Endodermal cell (in vitro differentiated cells): ENCODE measurements at regions not wholly inside any gene's neighbourhood (a gene's known extent, or its start where the extent isn't known, plus 50 kb on each side); places are given as distances from the start of the nearest gene placed in this dataset.

Experiments used
- DNase-seq: peaks from one replicate; pipeline ENCODE4 v3.0.0-alpha.2; 2017
- H3K27ac ChIP-seq: 2 replicates; pipeline ENCODE4 v1.5.1; 2013; ENCODE audit warnings: mild to moderate bottlenecking, low read depth, low read length, moderate library complexity
- H3K27me3 ChIP-seq: 2 replicates; pipeline ENCODE4 v1.6.1; 2013; ENCODE audit warnings: mild to moderate bottlenecking, low read length, moderate library complexity; ENCODE audit not compliant: insufficient read depth, control insufficient read depth, poor library complexity, severe bottlenecking
- H3K36me3 ChIP-seq: 2 replicates; pipeline ENCODE4 v1.7.0; 2013; ENCODE audit warnings: mild to moderate bottlenecking, low read length, moderate library complexity; ENCODE audit not compliant: control insufficient read depth, insufficient read depth
- H3K4me1 ChIP-seq: one replicate; pipeline ENCODE4 v1.7.0; 2013; ENCODE audit warnings: low read length; ENCODE audit not compliant: control insufficient read depth, insufficient read depth
- H3K4me3 ChIP-seq: 2 replicates; pipeline ENCODE4 v1.5.1; 2013; ENCODE audit warnings: mild to moderate bottlenecking, low read length, moderate library complexity
- H3K9ac ChIP-seq: 2 replicates; pipeline ENCODE4 v1.6.1; 2013; ENCODE audit warnings: mild to moderate bottlenecking, low read length, moderate library complexity; ENCODE audit not compliant: poor library complexity, severe bottlenecking; ENCODE audit errors: extremely low read depth
- H3K9me3 ChIP-seq: 2 replicates; pipeline ENCODE4 v1.6.1; 2013; ENCODE audit warnings: mild to moderate bottlenecking, low read length, moderate library complexity; ENCODE audit not compliant: control insufficient read depth
- H3K27ac Mint-ChIP-seq: 2 replicates; pipeline ENCODE4 v1.8.0; 2020; ENCODE audit warnings: mixed read lengths
- H3K27me3 Mint-ChIP-seq: 2 replicates; pipeline ENCODE4 v1.8.0; 2021; ENCODE audit warnings: mild to moderate bottlenecking, mixed read lengths; ENCODE audit not compliant: insufficient read depth
- H3K36me3 Mint-ChIP-seq: 2 replicates; pipeline ENCODE4 v1.8.0; 2020; ENCODE audit warnings: low read depth, mixed read lengths
- H3K4me1 Mint-ChIP-seq: 2 replicates; pipeline ENCODE4 v1.8.0; 2020; ENCODE audit warnings: mixed read lengths
- H3K4me3 Mint-ChIP-seq: 2 replicates; pipeline ENCODE4 v1.8.0; 2020; ENCODE audit warnings: mild to moderate bottlenecking, moderate library complexity, mixed read lengths
- H3K9me3 Mint-ChIP-seq: 2 replicates; pipeline ENCODE4 v1.8.0; 2020; ENCODE audit warnings: mild to moderate bottlenecking, mixed read lengths
- WGBS, 2 experiments: methylation state at CpG; one replicate each; pipeline versions ENCODE4 v1.1.5 to v1.1.7; 2013; ENCODE audit warnings: missing lambda C conversion rate in 2 of 2, mixed read lengths in 1 of 2; ENCODE audit not compliant: insufficient coverage in 1 of 2, insufficient read length in 1 of 2; 5-methylcytosine and 5-hydroxymethylcytosine counted together
- TF ChIP-seq, protein P1 (sequence below): fragments of 200-600 bp; sonication (generic); conservative IDR thresholded peaks from 2 replicates; pipeline ENCODE4 v1.5.0; 2021; ENCODE audit warnings: antibody characterized with exemption, mild to moderate bottlenecking

DNA sequence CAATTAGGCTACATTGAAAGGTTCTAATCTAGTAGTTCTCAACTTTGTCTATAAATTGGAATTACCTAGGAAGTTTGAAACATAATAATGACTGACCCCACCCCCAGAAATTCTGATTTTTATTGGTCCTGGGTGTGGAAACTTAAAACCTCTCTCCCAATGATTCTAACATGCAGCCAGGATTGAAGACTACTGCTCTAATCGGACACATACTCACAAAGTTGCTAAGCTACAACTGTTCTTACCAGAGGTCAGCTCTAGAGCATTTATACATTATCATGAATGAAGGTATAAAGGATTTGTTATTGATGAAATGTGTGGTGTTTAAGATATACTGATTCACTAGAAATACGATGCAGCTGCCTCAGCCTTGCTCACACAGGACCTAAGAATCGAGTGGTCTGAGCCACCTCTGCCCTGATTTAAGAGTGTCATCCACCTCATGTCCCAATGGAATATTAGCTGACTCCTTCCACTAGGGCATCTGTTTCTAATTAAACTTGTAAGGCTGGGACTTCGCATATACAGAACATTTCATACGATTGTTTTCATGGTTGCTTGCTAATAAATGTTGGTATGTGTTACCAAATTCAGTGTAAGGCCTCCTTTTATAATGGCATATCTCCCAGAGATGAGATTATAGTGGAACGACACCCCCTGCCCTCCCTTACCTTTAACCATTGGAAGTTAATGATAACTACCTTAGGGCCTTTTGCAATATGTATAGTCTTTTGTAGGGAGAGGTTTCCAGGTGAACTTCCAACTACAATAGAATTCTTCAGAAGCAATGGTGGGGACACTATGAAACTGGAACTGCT, 410.8 kb upstream of the PDE3A start:
- Mint-ChIP-seq H3K36me3 (no peaks in the 10 kb centered on the region), H3K9me3 (no peaks in the 10 kb centered on the region), H3K27ac (no peak overlapping the region), H3K4me1 (no peaks in the 10 kb centered on the region), H3K27me3 (peaks cover 4% of the 10 kb centered on the region), H3K4me3 (no peak overlapping the region)
- TF ChIP-seq, protein P1, sequence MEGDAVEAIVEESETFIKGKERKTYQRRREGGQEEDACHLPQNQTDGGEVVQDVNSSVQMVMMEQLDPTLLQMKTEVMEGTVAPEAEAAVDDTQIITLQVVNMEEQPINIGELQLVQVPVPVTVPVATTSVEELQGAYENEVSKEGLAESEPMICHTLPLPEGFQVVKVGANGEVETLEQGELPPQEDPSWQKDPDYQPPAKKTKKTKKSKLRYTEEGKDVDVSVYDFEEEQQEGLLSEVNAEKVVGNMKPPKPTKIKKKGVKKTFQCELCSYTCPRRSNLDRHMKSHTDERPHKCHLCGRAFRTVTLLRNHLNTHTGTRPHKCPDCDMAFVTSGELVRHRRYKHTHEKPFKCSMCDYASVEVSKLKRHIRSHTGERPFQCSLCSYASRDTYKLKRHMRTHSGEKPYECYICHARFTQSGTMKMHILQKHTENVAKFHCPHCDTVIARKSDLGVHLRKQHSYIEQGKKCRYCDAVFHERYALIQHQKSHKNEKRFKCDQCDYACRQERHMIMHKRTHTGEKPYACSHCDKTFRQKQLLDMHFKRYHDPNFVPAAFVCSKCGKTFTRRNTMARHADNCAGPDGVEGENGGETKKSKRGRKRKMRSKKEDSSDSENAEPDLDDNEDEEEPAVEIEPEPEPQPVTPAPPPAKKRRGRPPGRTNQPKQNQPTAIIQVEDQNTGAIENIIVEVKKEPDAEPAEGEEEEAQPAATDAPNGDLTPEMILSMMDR = no peak
- H3K36me3 ChIP-seq = no peaks in the 10 kb centered on the region
- H3K9ac ChIP-seq = no peak overlapping the region
- H3K27me3 ChIP-seq = no peaks in the 10 kb centered on the region
- no peaks in the 10 kb centered on the region for H3K4me1 ChIP-seq
- 79 to 83% methylated on average over 2 to 5 of the region's 6 CpGs for whole genome bisulfite sequencing, 2 experiments
- no peak overlapping the region for H3K4me3 ChIP-seq
- no peaks in the 10 kb centered on the region for H3K9me3 ChIP-seq
- H3K27ac ChIP-seq = no peak overlapping the region
- no peak for DNase-seq

DNA sequence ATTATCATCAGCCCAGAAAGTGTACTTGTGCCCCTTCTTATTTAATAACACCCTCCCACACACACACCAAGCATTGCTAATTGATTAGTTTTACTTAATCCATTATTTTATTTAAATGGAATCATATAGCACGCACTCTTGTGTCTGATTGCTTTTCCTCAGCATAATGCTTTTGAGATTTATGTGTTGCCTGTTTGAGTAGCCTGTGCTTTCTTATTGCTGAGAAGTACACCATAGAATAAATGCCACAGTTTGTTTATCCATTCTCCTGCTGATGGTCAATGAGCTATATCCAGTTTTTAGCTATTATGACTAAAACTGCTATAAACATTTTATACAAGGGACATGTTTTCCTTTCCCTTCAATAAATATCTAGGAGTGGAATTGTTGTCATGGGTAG, 409.9 kb upstream of the PDE3A start:
- no peaks in the 10 kb centered on the region for H3K4me1 Mint-ChIP-seq
- Histone ChIP-seq H3K9ac (no peak overlapping the region), H3K4me3 (no peak overlapping the region), H3K36me3 (no peaks in the 10 kb centered on the region), H3K4me1 (no peaks in the 10 kb centered on the region), H3K27ac (no peak overlapping the region), H3K27me3 (no peaks in the 10 kb centered on the region), H3K9me3 (no peaks in the 10 kb centered on the region)
- WGBS, 2 experiments = 92% methylated on average over 1 of the region's 1 CpG; no CpG with 5 or more reads in 1 of the 2 experiments
- H3K27ac Mint-ChIP-seq = no peak overlapping the region
- TF ChIP-seq, protein P1 = no peak
- no peak overlapping the region for H3K4me3 Mint-ChIP-seq
- H3K36me3 Mint-ChIP-seq = no peaks in the 10 kb centered on the region
- no peaks in the 10 kb centered on the region for H3K9me3 Mint-ChIP-seq
- peaks cover 4% of the 10 kb centered on the region for H3K27me3 Mint-ChIP-seq
- DNase-seq = no peak

DNA sequence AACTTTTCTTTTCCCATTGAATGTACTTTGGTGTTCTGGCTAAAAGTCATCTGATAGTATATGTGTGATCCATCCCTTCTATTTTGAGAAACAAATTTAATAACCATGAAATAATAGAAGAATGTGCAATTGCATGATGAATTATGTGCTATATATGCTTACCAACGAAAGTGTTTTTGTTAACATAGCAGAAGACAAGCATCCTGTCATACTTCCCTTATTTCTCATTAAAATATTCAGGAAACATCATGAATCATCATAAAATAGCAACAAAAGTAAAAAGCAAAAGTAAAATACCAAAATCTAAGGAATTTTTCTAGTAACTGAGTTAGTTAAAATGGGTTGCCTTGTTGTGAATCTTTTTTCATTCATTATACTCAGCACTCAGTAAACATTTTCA, 409.0 kb upstream of the PDE3A start:
- H3K27me3 ChIP-seq = no peaks in the 10 kb centered on the region
- no peaks in the 10 kb centered on the region for H3K36me3 ChIP-seq
- no peak overlapping the region for H3K4me3 ChIP-seq
- no peaks in the 10 kb centered on the region for H3K9me3 ChIP-seq
- TF ChIP-seq, protein P1 = no peak
- H3K9ac ChIP-seq = no peak overlapping the region
- 100% methylated on average over 1 of the region's 1 CpG; no CpG with 5 or more reads in 1 of the 2 experiments for WGBS, 2 experiments
- H3K36me3 Mint-ChIP-seq = no peaks in the 10 kb centered on the region
- H3K27ac Mint-ChIP-seq = no peak overlapping the region
- peaks cover under 1% of the 10 kb centered on the region for H3K27me3 Mint-ChIP-seq
- H3K27ac ChIP-seq = no peak overlapping the region
- no peak for DNase-seq
- no peak overlapping the region for H3K4me3 Mint-ChIP-seq
- H3K4me1 Mint-ChIP-seq = no peaks in the 10 kb centered on the region
- H3K4me1 ChIP-seq = no peaks in the 10 kb centered on the region
- H3K9me3 Mint-ChIP-seq = no peaks in the 10 kb centered on the region
